Neural crest cell (in vitro differentiated cells): ENCODE measurements at regions not wholly inside any gene's neighbourhood (a gene's known extent, or its start where the extent isn't known, plus 50 kb on each side); places are given as distances from the start of the nearest gene placed in this dataset.

ENCODE experiments used
- DNase-seq: peaks from one replicate; pipeline ENCODE4 v3.0.0; 2021; ENCODE audit warnings: low read depth, mixed read lengths, low spot score
- H3K27ac Mint-ChIP-seq: one replicate; pipeline ENCODE4 v1.8.0; 2021; ENCODE audit warnings: mild to moderate bottlenecking, mixed read lengths; ENCODE audit not compliant: unreplicated experiment
- H3K27me3 Mint-ChIP-seq: 2 replicates; pipeline ENCODE4 v1.8.0; 2021; ENCODE audit warnings: low read depth, mild to moderate bottlenecking, mixed read lengths
- H3K36me3 Mint-ChIP-seq: 2 replicates; pipeline ENCODE4 v1.8.0; 2021; ENCODE audit warnings: low read depth, mild to moderate bottlenecking, mixed read lengths
- H3K4me1 Mint-ChIP-seq: 2 replicates; pipeline ENCODE4 v1.8.0; 2021; ENCODE audit warnings: mixed read lengths
- H3K4me3 Mint-ChIP-seq: one replicate; pipeline ENCODE4 v1.8.0; 2021; ENCODE audit warnings: mild to moderate bottlenecking, mixed read lengths
- H3K9me3 Mint-ChIP-seq: 2 replicates; pipeline ENCODE4 v1.8.0; 2021; ENCODE audit warnings: mixed read lengths
- CTCF ChIP-seq: fragments of 200-600 bp; sonication (generic); conservative IDR thresholded peaks from 2 replicates; pipeline ENCODE4 v1.5.0; 2021; ENCODE audit warnings: antibody characterized with exemption, mild to moderate bottlenecking

GRCh38 chr12:30088259-30088995, 304.7 kb upstream of the TMTC1 start:
- no peak overlapping the region for H3K4me3 Mint-ChIP-seq
- TF ChIP-seq CTCF: no peak
- no peaks in the 10 kb centered on the region for H3K4me1 Mint-ChIP-seq
- no peaks in the 10 kb centered on the region for H3K9me3 Mint-ChIP-seq
- no peaks in the 10 kb centered on the region for H3K27me3 Mint-ChIP-seq
- no peak for DNase-seq
- no peaks in the 10 kb centered on the region for H3K36me3 Mint-ChIP-seq
- H3K27ac Mint-ChIP-seq: no peak overlapping the region

- TF ChIP-seq CTCF: no peak
- DNase-seq: no peak
- Mint-ChIP-seq H3K27ac (no peak overlapping the region), H3K4me1 (no peaks in the 10 kb centered on the region), H3K36me3 (no peaks in the 10 kb centered on the region), H3K9me3 (no peaks in the 10 kb centered on the region), H3K4me3 (no peak overlapping the region), H3K27me3 (no peaks in the 10 kb centered on the region)
Observed at GRCh38 chr12:30082381-30082780, 298.6 kb upstream of the TMTC1 start.

GRCh38 chr12:30074916-30075315, 291.2 kb upstream of the TMTC1 start:
- TF ChIP-seq CTCF: no peak
- no peaks in the 10 kb centered on the region for H3K9me3 Mint-ChIP-seq
- H3K36me3 Mint-ChIP-seq: no peaks in the 10 kb centered on the region
- H3K27me3 Mint-ChIP-seq: no peaks in the 10 kb centered on the region
- no peak for DNase-seq
- H3K4me3 Mint-ChIP-seq: no peak overlapping the region
- H3K27ac Mint-ChIP-seq: no peak overlapping the region
- no peaks in the 10 kb centered on the region for H3K4me1 Mint-ChIP-seq

- no peak overlapping the region for H3K27ac Mint-ChIP-seq
- no peaks in the 10 kb centered on the region for H3K27me3 Mint-ChIP-seq
- no peak for TF ChIP-seq CTCF
- no peak for DNase-seq
- no peaks in the 10 kb centered on the region for H3K36me3 Mint-ChIP-seq
- H3K4me1 Mint-ChIP-seq: no peaks in the 10 kb centered on the region
- H3K9me3 Mint-ChIP-seq: peaks cover 1% of the 10 kb centered on the region
- no peak overlapping the region for H3K4me3 Mint-ChIP-seq
Observed at GRCh38 chr12:30072824-30073223, 289.1 kb upstream of the TMTC1 start.

GRCh38 chr12:30067146-30067545, 283.4 kb upstream of the TMTC1 start:
- H3K4me1 Mint-ChIP-seq: no peaks in the 10 kb centered on the region
- no peak overlapping the region for H3K4me3 Mint-ChIP-seq
- H3K27me3 Mint-ChIP-seq: no peaks in the 10 kb centered on the region
- no peak for DNase-seq
- no peaks in the 10 kb centered on the region for H3K36me3 Mint-ChIP-seq
- peaks cover 3% of the 10 kb centered on the region for H3K9me3 Mint-ChIP-seq
- no peak for TF ChIP-seq CTCF
- no peak overlapping the region for H3K27ac Mint-ChIP-seq
